Retinal pigment epithelial cell (primary cell): ENCODE measurements at regions not wholly inside any gene's neighbourhood (a gene's known extent, or its start where the extent isn't known, plus 50 kb on each side); places are given as distances from the start of the nearest gene placed in this dataset.

Experiments used
- DNase-seq: peaks from one replicate; pipeline ENCODE4 v3.0.0-alpha.2; 2010; ENCODE audit warnings: low read depth
- H3K4me3 ChIP-seq: 2 replicates; pipeline ENCODE4 v1.5.1; 2011; ENCODE audit warnings: mild to moderate bottlenecking, low read length, control low read depth, moderate library complexity
- CTCF ChIP-seq: conservative IDR thresholded peaks from 2 replicates; pipeline ENCODE4 v1.5.1; 2011; ENCODE audit warnings: low read depth, low read length, control low read depth, inconsistent platforms

GRCh38 chr9:85347541-85347940 is 394.2 kb downstream of the AGTPBP1 start:
- TF ChIP-seq CTCF: no peak
- DNase-seq: no peak
- H3K4me3 ChIP-seq: no peak overlapping the region

- TF ChIP-seq CTCF: no peak
- H3K4me3 ChIP-seq: no peak overlapping the region
- DNase-seq: no peak
Measured at GRCh38 chr9:85344901-85345300, 396.9 kb downstream of the AGTPBP1 start.

GRCh38 chr9:85339338-85339737 is 402.4 kb downstream of the AGTPBP1 start:
- H3K4me3 ChIP-seq: no peak overlapping the region
- no peak for TF ChIP-seq CTCF
- no peak for DNase-seq

GRCh38 chr9:85334228-85334627 is 407.5 kb downstream of the AGTPBP1 start:
- no peak overlapping the region for H3K4me3 ChIP-seq
- TF ChIP-seq CTCF: no peak
- DNase-seq: no peak

- TF ChIP-seq CTCF: peak; percentile 39
- no peak for DNase-seq
- no peak overlapping the region for H3K4me3 ChIP-seq
Measured at GRCh38 chr9:85332487-85332886, 409.3 kb downstream of the AGTPBP1 start.

GRCh38 chr9:85331626-85332025 is 410.1 kb downstream of the AGTPBP1 start:
- DNase-seq: no peak
- TF ChIP-seq CTCF: no peak
- no peak overlapping the region for H3K4me3 ChIP-seq

GRCh38 chr9:85322592-85322991 is 419.2 kb downstream of the AGTPBP1 start:
- no peak overlapping the region for H3K4me3 ChIP-seq
- TF ChIP-seq CTCF: no peak
- DNase-seq: no peak
